GM21737 (cell line): ENCODE measurements at regions not wholly inside any gene's neighbourhood (a gene's known extent, or its start where the extent isn't known, plus 50 kb on each side); places are given as distances from the start of the nearest gene placed in this dataset.

ENCODE experiments used
- ATAC-seq: cut with Tn5 transposase; IDR thresholded peaks from one replicate; pipeline ENCODE4 v1.9.1; 2021; ENCODE audit warnings: mild to moderate bottlenecking, moderate library complexity; ENCODE audit not compliant: unreplicated experiment

DNA sequence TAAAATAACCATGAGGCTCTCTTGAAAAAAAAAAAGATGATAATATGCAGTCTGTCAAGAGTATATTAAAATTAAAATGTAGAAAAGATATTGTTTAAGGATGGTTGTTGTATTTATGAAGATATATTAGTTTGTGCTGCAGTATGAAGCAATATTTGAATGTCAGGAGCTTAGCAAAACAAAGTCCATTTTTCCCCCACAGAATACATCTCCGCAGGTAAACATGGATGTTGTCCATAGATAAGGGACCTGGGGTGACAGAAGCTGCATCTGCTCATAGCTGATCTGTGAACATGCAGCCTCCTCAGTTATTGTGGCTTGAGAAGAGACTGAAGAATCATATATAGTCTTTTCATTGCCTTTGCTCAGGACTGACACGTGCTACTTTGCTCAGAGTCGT is 366.1 kb upstream of the MMADHC start:
- ATAC-seq: no peak

GRCh38 chr2:149931486-149931885 is 343.9 kb upstream of the MMADHC start:
- ATAC-seq: no peak

DNA sequence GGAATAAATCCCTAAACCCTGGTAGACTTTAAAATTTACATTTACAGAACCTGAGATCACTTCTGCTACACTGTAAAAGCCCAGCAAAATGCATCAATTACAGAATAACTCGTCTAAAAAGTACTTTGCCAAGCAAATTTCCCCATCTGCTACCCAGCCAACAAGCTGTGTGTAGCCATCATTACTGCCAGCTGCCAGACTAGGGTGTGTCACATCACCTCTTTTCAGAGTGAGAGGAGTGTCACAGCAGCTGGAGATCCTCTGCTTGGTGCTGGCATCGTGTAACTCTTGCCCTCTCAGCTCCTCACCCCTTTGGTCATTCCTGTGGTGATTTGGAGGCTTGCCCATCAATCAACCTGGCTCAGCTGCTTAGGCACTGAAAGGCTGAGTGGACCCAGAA is 340.4 kb upstream of the MMADHC start:
- ATAC-seq: no peak

GRCh38 chr2:149926149-149926548 is 338.6 kb upstream of the MMADHC start:
- ATAC-seq: no peak

DNA sequence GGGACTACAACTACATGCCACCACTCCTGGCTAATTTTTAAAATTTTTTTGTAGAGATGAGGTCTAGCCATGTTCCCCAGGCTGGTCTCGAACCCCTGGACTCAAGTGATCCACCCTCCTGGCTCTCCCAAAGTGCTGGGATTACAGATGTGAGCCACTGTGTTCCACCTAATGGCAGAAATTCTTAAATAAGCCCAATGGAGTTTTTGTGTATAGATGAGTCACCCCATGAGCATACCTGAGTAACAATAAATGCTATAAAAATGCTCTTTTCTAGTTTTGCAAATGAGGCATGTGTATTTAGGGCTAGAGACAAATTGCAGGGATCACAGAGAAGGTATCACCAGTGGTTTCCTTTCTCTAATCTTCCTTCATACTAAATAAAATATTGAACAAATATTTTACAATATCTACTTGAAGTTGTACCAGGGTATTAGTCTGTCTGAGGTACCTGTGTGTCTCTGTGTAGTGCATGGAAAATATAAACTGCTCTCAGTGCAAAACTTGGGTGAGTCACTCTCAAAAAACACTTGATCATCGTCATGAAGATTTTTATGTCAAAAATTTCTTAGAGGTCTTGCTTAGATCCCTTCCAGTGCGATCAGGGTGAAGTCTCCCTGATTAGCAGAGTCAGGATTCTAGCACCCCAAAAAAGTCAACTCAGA is 337.1 kb upstream of the MMADHC start:
- ATAC-seq: no peak

DNA sequence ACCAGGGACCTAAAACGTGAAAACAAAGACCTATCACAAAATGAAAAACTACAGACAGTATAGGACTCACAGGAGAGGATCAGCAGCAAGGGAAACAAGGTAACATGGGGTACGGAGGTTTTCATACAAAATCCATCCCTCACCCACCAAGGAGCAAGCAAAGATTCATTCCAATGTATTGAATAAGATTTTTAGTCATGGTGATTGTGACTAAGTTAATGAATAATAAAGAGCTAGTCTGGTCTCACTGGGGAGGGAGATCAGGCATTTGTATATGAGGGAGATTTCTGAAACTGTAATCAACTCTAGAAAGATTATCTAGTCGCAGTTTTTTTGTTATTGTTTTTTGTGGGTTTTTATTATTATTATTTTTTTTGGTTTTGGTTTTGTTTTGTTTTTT is 336.5 kb upstream of the MMADHC start:
- ATAC-seq: no peak

GRCh38 chr2:149921911-149922616 is 334.5 kb upstream of the MMADHC start:
- ATAC-seq: no peak

DNA sequence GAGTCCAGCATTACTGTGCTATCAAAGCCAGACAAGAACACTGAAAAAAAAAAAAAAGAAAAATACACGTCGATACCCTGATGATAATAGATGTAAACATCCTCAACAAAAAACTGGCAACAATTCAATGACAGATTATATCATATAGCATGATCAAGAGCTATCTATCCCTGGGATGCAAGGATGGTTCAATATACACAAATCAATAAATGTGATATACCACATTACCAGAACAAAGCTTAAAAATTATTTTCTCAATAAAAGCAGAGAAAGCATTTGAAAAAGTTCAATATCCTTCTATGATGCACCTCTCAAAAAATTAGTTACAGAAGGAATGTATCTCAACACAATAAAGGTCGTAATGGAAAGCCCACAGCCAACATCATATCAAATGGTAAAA is 332.8 kb upstream of the MMADHC start:
- ATAC-seq: no peak

GRCh38 chr2:149915151-149915550 is 327.6 kb upstream of the MMADHC start:
- no peak for ATAC-seq

GRCh38 chr2:149908726-149909683 is 321.4 kb upstream of the MMADHC start:
- no peak for ATAC-seq

DNA sequence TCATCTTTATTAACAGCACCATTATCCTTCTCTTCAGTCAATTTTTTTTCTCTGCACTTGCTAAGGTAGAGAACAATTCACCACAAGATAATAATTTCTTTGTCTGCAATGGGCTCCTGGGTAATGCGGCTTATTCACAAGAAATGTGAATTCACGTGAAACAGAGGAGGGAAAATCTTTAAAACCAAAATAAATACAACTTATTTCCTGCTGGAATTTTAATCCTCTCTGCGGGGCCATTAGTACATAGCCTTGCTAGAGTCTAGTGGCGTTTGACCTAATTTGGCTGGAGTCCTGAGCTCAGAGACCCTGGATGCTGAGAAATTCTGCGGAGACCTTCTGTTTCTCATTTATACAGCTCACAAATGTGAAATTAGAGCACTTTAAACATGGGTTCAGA is 319.3 kb upstream of the MMADHC start:
- ATAC-seq: no peak

DNA sequence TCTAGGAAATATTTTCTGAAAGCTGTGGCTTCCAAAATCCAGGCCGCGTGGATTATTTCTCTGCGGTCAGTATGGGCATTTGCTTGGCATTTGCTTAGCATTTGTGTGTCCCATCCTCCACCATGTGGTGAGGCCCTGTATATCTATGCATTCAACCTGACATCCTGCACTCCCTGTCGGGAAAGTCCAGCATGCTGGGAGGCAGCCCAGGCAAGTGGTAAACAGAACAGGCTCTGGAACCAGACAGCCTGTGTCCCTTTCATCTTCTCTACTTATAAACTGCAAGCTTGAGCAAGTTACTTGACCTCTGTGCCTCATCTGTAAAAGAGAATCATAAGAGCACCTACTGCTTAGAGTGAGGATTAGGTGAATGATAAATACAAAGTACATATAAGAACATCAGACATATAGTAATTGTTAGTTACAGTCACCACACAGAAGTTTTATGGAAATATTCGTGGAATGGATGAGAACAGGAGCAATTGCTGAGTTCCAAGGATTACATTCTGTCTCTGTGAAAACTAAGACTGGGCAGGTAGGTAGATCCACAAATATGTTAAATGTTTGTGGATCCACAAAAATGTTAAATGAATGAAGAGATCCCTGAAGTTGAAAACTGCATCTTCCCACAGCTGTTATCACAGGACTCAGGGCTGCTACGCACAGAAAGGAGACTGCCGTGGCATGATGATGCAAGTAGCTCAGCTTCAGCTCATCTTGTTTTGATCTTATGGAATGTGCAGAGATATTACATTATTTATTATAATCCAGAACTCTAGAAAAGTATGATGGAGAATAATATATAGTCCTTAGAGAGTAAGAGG is 317.0 kb upstream of the MMADHC start:
- no peak for ATAC-seq

DNA sequence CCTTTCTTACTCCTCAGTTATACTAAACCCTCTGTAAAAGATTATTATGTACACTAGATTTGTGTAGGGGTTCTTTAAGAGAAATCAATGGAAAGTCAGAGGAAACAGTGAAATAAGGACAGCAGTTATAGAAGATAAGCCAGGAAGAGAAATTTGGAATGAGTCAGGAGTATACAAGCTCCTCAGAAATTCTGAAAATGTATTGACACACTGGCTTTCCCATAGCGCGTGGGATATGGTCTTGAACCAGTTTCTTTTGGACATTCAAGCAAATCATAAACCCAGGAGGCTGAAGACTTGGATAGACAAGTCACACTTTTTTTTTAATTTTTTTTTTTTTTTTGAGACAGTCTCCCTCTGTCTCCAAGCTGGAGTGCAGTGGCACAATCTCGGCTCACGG is 316.1 kb upstream of the MMADHC start:
- no peak for ATAC-seq

DNA sequence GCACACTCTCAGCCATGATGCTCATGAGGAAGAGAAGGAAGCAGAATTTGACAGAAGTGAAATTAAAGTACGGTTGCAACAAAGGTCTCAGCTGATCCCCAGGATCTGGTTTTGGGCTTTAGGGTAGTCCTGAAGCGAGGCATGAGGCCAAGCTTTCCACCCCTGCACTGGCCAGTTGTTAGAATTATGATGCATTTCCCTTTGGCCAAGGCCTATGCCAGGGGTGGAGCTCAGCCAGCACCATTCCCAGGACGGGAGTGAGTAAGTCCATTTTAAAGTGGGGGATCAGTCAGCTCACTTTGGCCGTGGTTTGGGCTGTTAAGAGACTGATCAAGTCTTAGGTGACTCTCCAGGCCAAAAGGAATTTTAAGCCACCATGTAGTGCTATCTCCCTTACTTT is 314.5 kb upstream of the MMADHC start:
- ATAC-seq: no peak

DNA sequence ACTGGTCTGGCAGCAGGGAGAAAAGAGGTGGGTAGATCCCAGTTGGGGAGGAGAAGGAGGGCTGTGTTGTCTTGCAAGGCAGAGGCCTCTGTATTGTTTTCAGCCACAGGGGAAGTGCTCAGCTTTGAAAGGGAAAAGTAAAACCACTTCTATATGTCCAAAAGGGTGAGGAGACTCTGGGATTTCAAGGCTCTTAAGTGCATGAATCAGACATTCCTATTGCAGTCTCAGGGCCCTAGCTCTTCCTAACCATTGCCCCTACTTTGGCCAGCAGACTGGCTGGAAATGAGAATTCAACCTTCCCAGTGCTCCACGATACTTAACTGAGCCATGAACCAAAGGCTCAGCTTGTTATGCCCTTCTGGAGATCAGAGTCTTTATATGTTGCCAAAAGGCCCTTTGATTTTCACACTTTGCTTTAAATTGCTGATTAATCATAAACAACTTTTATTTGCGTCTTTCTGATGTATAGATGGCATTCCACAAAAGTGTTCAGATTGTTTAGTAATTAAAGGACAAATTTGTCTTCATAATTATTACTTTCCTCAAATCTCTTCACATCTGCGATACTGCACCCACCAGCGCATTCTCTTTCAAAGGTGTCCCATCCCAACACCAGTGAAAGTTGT is 313.8 kb upstream of the MMADHC start:
- ATAC-seq: no peak

- no peak for ATAC-seq
Observed at GRCh38 chr2:149899390-149899789, 311.8 kb upstream of the MMADHC start.

GRCh38 chr2:149894760-149895159 is 307.2 kb upstream of the MMADHC start:
- ATAC-seq: no peak

DNA sequence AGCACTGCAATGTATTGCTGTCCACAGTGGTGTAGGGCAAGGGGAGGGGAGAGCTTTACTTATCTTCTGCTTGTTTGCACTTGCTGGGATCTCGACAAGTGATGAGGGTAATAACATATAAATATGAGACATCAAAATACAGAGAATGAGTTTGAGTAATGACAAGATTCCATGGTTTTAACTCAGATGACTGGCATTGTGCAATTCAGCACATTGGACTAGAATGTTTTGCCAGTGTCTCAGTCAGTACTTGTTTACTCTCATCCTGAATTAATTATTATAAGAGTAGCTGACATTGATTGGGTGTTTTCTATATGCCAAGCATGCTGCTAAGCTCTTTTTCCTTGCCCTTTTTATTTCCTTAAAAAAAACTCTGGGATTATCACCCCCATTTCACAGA is 306.7 kb upstream of the MMADHC start:
- no peak for ATAC-seq

DNA sequence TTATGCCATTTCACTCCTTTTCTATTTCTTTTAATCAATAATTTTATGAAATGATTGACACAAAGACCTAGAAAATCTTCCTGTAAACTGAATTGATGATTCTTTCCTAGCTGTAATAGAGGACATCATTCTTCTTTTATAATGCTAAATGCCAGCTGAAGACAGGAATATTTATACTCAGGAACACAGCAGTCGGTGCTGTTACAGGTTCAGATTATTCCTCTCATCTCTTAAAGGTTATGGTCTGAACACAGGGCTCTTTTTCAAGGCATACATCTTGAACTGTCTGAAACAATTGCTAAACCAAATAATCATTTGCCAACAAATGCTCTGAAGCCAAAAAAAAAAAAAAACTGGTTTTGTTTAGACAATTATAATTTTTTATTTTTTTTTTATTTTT is 305.0 kb upstream of the MMADHC start:
- ATAC-seq: no peak

GRCh38 chr2:149885946-149886345 is 298.4 kb upstream of the MMADHC start:
- no peak for ATAC-seq
